ENCODE measurements at regions not wholly inside any gene's neighbourhood (a gene's known extent, or its start where the extent isn't known, plus 50 kb on each side); places are given as distances from the start of the nearest gene placed in this dataset.
"Not testable (repeated sequence)": the region's sequence is repeated elsewhere in the genome, so short reads cannot be mapped to it uniquely, and the experiment has no call there.

DNA sequence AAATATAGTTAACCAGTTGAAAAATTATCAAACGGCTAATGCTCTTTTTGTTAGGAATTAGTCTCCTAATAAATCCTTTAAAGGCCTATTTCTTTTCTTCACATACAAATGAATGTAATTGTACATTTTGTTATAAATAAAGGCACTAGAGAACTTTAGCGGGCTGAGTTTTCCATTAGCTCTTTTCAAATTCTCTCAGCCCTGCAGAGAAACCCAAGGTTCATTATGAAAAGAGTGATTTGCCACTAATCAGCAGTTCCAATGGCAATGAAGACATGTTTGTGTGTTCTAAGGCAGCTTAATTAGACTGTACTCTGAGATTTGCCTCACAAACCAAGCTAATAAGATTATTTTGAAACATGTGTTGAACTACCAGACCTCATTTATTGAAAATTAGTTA is 64.6 kb upstream of the P2RY1 start:
- Histone ChIP-seq H3K27me3 (replicated peaks) (no peaks in the 10 kb centered on the region), H3K36me3 (replicated peaks) (no peaks in the 10 kb centered on the region), H3K27ac (no peak overlapping the region), H3K4me3 (ENCODE audit: low read depth, low read length) (no peak overlapping the region)
- TF ChIP-seq, protein P1, sequence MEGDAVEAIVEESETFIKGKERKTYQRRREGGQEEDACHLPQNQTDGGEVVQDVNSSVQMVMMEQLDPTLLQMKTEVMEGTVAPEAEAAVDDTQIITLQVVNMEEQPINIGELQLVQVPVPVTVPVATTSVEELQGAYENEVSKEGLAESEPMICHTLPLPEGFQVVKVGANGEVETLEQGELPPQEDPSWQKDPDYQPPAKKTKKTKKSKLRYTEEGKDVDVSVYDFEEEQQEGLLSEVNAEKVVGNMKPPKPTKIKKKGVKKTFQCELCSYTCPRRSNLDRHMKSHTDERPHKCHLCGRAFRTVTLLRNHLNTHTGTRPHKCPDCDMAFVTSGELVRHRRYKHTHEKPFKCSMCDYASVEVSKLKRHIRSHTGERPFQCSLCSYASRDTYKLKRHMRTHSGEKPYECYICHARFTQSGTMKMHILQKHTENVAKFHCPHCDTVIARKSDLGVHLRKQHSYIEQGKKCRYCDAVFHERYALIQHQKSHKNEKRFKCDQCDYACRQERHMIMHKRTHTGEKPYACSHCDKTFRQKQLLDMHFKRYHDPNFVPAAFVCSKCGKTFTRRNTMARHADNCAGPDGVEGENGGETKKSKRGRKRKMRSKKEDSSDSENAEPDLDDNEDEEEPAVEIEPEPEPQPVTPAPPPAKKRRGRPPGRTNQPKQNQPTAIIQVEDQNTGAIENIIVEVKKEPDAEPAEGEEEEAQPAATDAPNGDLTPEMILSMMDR (IDR thresholded peaks at IDR 0.05; ENCODE audit: low read depth, low read length, missing control alignments), result no peak
- in situ Hi-C loops (cut with HindIII; ENCODE audit: low pct_ligation_motif_present, low sequenced_read_pairs), result no loop called here
- DNase-seq, result no peak

DNA sequence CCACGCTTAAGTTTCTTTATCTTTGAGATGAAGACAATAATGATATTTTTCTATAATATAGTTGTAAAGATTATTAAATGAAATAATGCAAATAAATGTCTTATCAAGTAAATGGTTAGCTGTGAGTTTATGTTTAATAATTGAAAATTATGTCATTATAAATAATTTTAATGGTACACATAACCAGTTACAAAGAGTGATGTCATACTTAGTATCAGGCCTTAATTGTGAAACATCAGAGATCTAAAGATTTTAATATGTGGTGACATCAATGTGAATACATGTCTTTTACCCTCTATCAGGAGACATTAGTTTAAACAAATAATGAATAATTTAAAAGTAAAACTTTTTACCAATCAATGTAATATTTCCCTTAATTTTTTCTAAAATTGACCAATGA is 63.8 kb upstream of the P2RY1 start:
- Histone ChIP-seq H3K27ac (no peak overlapping the region), H3K27me3 (replicated peaks) (no peaks in the 10 kb centered on the region), H3K36me3 (replicated peaks) (no peaks in the 10 kb centered on the region), H3K4me3 (ENCODE audit: low read depth, low read length) (no peak overlapping the region)
- in situ Hi-C loops (cut with HindIII; ENCODE audit: low pct_ligation_motif_present, low sequenced_read_pairs), result no loop called here
- TF ChIP-seq, protein P1 (IDR thresholded peaks at IDR 0.05; ENCODE audit: low read depth, low read length, missing control alignments), result no peak
- no peak for DNase-seq

DNA sequence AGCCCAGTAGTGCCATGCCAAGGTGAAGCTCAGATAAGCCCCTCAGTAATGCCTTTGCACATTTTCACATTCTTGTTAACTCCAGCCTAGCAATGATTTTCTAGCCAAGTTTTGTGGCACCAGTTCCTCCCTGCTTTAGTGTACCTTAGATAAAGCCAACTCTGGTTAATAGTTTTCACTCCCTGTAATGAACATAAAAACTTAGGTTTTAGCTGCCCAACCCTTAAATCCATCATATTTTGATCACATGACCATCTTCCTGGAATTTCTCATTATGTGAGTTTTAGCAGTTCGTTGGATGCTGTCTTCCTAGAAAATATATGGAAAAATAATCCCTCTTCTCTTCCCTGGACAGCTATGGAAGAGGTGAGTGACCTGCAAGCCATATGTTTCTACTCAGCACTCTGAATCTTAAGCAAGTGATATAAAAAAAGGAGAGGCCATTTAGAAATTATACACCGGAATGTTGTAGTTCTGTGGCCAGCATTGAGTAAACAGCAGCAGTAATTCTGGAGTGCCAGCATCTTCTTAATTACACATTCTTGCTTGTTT is 62.2 kb upstream of the P2RY1 start:
- H3K36me3 ChIP-seq (replicated peaks), result no peaks in the 10 kb centered on the region
- H3K4me3 ChIP-seq (ENCODE audit: low read depth, low read length), result no peak overlapping the region
- DNase-seq, result no peak
- H3K27ac ChIP-seq, result no peak overlapping the region
- in situ Hi-C loops (cut with HindIII; ENCODE audit: low pct_ligation_motif_present, low sequenced_read_pairs), result no loop called here
- TF ChIP-seq, protein P1 (IDR thresholded peaks at IDR 0.05; ENCODE audit: low read depth, low read length, missing control alignments), result no peak
- no peaks in the 10 kb centered on the region for H3K27me3 ChIP-seq (replicated peaks)

- in situ Hi-C loops (cut with HindIII; ENCODE audit: low pct_ligation_motif_present, low sequenced_read_pairs), result no loop called here
- no peak overlapping the region for H3K27ac ChIP-seq
- H3K27me3 ChIP-seq (replicated peaks), result no peaks in the 10 kb centered on the region
These were observed 61.3 kb upstream of the P2RY1 start for GRCh38 chr3:152773633-152774032.

DNA sequence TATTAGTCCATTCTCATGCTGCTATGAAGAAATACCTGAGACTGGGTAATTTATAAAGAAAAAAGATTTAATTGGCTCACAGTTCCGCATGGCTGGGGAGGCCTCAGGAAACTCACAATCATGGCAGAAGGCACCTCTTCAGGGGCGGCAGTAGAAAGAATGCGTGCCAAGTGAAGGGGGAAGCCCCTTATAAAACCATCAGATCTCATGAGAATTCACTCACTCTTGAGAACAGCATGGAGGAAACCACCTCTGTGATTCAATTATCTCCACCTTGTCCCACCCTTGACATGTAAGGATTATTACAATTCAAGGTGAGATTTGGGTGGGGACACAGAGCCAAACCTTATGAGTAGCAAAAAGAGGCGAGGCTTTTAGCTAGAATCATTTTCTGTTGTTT is 60.7 kb upstream of the P2RY1 start:
- in situ Hi-C loops (cut with HindIII; ENCODE audit: low pct_ligation_motif_present, low sequenced_read_pairs); DNase-seq: not testable (repeated sequence)

More at GRCh38 chr3:152773633-152774032, 61.3 kb upstream of the P2RY1 start:
- no peak for DNase-seq
- no peaks in the 10 kb centered on the region for H3K36me3 ChIP-seq (replicated peaks)
- TF ChIP-seq, protein P1 (IDR thresholded peaks at IDR 0.05; ENCODE audit: low read depth, low read length, missing control alignments), result no peak
- no peak overlapping the region for H3K4me3 ChIP-seq (ENCODE audit: low read depth, low read length)

GRCh38 chr3:152778022-152778421 is 56.9 kb upstream of the P2RY1 start:
- TF ChIP-seq, protein P1 (IDR thresholded peaks at IDR 0.05; ENCODE audit: low read depth, low read length, missing control alignments), result no peak
- no peak for DNase-seq
- Histone ChIP-seq H3K27ac (no peak overlapping the region), H3K4me3 (ENCODE audit: low read depth, low read length) (no peak overlapping the region), H3K36me3 (replicated peaks) (no peaks in the 10 kb centered on the region), H3K27me3 (replicated peaks) (no peaks in the 10 kb centered on the region)
- in situ Hi-C loops (cut with HindIII; ENCODE audit: low pct_ligation_motif_present, low sequenced_read_pairs), result no loop called here

More for the DNA sequence above, 60.7 kb upstream of the P2RY1 start:
- not testable (repeated sequence) for H3K27ac ChIP-seq; H3K36me3 ChIP-seq (replicated peaks); H3K4me3 ChIP-seq (ENCODE audit: low read depth, low read length); H3K27me3 ChIP-seq (replicated peaks)

Measured in brain microvascular endothelial cell (primary cell).